ENCODE measurements at regions not wholly inside any gene's neighbourhood (a gene's known extent, or its start where the extent isn't known, plus 50 kb on each side); places are given as distances from the start of the nearest gene placed in this dataset.

DNA sequence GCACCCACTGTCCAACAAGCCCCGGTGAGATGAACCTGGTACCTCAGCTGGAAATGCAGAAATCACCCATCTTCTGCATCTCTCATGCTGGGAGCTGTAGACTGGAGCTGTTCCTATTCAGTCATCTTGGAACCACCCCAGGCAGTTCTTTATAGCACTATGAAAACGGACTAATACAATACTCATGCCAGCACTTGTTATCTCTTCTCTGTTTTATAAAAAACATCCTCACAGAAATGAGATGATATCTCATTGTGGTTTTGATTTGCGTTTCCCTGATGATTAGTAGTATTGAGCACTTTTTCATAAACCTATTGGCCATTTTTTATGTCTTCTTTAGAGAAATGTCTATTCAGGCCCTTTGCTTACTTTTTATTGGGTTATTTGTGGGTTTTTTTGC lies 156.2 kb upstream of the ARPP21 start:
- TF ChIP-seq, protein P1, sequence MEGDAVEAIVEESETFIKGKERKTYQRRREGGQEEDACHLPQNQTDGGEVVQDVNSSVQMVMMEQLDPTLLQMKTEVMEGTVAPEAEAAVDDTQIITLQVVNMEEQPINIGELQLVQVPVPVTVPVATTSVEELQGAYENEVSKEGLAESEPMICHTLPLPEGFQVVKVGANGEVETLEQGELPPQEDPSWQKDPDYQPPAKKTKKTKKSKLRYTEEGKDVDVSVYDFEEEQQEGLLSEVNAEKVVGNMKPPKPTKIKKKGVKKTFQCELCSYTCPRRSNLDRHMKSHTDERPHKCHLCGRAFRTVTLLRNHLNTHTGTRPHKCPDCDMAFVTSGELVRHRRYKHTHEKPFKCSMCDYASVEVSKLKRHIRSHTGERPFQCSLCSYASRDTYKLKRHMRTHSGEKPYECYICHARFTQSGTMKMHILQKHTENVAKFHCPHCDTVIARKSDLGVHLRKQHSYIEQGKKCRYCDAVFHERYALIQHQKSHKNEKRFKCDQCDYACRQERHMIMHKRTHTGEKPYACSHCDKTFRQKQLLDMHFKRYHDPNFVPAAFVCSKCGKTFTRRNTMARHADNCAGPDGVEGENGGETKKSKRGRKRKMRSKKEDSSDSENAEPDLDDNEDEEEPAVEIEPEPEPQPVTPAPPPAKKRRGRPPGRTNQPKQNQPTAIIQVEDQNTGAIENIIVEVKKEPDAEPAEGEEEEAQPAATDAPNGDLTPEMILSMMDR (IDR thresholded peaks at IDR 0.05 in 8 of 11, conservative IDR thresholded peaks at IDR 0.05 in 3 of 11), result no peak
- TF ChIP-seq POLR2A (IDR thresholded peaks at IDR 0.05), result no peak
- TF ChIP-seq POLR2AphosphoS5 (IDR thresholded peaks at IDR 0.05), result no peak

Measured in spleen (tissue), 7 donors.